BJ (cell line): ENCODE measurements at regions not wholly inside any gene's neighbourhood (a gene's known extent, or its start where the extent isn't known, plus 50 kb on each side); places are given as distances from the start of the nearest gene placed in this dataset.

Source experiments
- CTCF ChIA-PET: fragments of 350-600 bp; formaldehyde crosslinking; extraction: SDS; loops from one replicate; lab custom pipeline; 2021; ENCODE audit warnings: antibody characterized with exemption, inconsistent platforms; lab: Yijun Ruan, JAX
- POLR2A ChIA-PET: fragments of 300-600 bp; sonication (Branson Sonifier 250); formaldehyde crosslinking; extraction: SDS; loops from one replicate; lab custom pipeline; 2021; ENCODE audit warnings: antibody characterized with exemption; lab: Charles Lee
- DNase-seq: peaks from one replicate; pipeline ENCODE4 v3.0.0-alpha.2; 2011; ENCODE audit warnings: low read depth
- H3K27me3 ChIP-seq: 2 replicates; pipeline ENCODE4 v1.6.0; 2011; ENCODE audit warnings: low read length; ENCODE audit not compliant: control insufficient read depth, insufficient read depth
- H3K36me3 ChIP-seq: 2 replicates; pipeline ENCODE4 v1.5.1; 2011; ENCODE audit warnings: low read length; ENCODE audit not compliant: control insufficient read depth, insufficient read depth
- H3K4me3 ChIP-seq: 2 replicates; pipeline ENCODE4 v1.5.1; 2011; ENCODE audit warnings: low read depth, mild to moderate bottlenecking, control low read depth, low read length
- CTCF ChIP-seq: IDR thresholded peaks from 2 replicates; pipeline ENCODE4 v1.5.1; 2011; ENCODE audit warnings: low read depth, mild to moderate bottlenecking, control low read depth, inconsistent platforms, low read length, moderate library complexity; ENCODE audit not compliant: insufficient read depth

GRCh38 chr2:34949316-34949715, 1350.2 kb upstream of the FAM98A start:
- TF ChIP-seq CTCF = no peak
- CTCF ChIA-PET = no interaction called here
- Histone ChIP-seq H3K36me3 (no peaks in the 10 kb centered on the region), H3K27me3 (no peaks in the 10 kb centered on the region), H3K4me3 (no peak overlapping the region)
- POLR2A ChIA-PET = no interaction called here
- DNase-seq = no peak

- no peaks in the 10 kb centered on the region for H3K36me3 ChIP-seq
- CTCF ChIA-PET = no interaction called here
- DNase-seq = no peak
- no peak overlapping the region for H3K4me3 ChIP-seq
- TF ChIP-seq CTCF = no peak
- no peaks in the 10 kb centered on the region for H3K27me3 ChIP-seq
- POLR2A ChIA-PET = no interaction called here
Observed at GRCh38 chr2:34936089-34936488, 1337.0 kb upstream of the FAM98A start.

GRCh38 chr2:34912084-34912483, 1313.0 kb upstream of the FAM98A start:
- no peak for DNase-seq
- ChIA-PET CTCF (interaction anchor here (0.6 kb wide), 1 partner anchor 141 kb away, joined by 3 read pairs; no protein-coding TSS in a partner anchor), POLR2A (no interaction called here)
- TF ChIP-seq CTCF = no peak
- Histone ChIP-seq H3K36me3 (no peaks in the 10 kb centered on the region), H3K27me3 (no peaks in the 10 kb centered on the region), H3K4me3 (no peak overlapping the region)

- Histone ChIP-seq H3K27me3 (no peaks in the 10 kb centered on the region), H3K36me3 (no peaks in the 10 kb centered on the region), H3K4me3 (no peak overlapping the region)
- no peak for DNase-seq
- no peak for TF ChIP-seq CTCF
- ChIA-PET CTCF (interaction anchor here (0.5 kb wide), 1 partner anchor 19 kb away, joined by 3 read pairs; no protein-coding TSS in a partner anchor), POLR2A (no interaction called here)
Observed at GRCh38 chr2:34909992-34910705, 1311.0 kb upstream of the FAM98A start.

GRCh38 chr2:34907812-34908211, 1308.7 kb upstream of the FAM98A start:
- ChIA-PET CTCF (interaction anchor here (0.6 kb wide), 1 partner anchor 9 kb away, joined by 3 read pairs; no protein-coding TSS in a partner anchor), POLR2A (no interaction called here)
- TF ChIP-seq CTCF = no peak
- DNase-seq = no peak
- Histone ChIP-seq H3K36me3 (no peaks in the 10 kb centered on the region), H3K4me3 (no peak overlapping the region), H3K27me3 (no peaks in the 10 kb centered on the region)
